CD4-positive, alpha-beta T cell treated with Interferon alpha-2 for 1 hour (primary cell): ENCODE measurements at regions not wholly inside any gene's neighbourhood (a gene's known extent, or its start where the extent isn't known, plus 50 kb on each side); places are given as distances from the start of the nearest gene placed in this dataset.

Source experiments
- DNase-seq, 2 donors: peaks; one replicate each; pipeline ENCODE4 v3.0.0-alpha.2; 2020 to 2022

DNA sequence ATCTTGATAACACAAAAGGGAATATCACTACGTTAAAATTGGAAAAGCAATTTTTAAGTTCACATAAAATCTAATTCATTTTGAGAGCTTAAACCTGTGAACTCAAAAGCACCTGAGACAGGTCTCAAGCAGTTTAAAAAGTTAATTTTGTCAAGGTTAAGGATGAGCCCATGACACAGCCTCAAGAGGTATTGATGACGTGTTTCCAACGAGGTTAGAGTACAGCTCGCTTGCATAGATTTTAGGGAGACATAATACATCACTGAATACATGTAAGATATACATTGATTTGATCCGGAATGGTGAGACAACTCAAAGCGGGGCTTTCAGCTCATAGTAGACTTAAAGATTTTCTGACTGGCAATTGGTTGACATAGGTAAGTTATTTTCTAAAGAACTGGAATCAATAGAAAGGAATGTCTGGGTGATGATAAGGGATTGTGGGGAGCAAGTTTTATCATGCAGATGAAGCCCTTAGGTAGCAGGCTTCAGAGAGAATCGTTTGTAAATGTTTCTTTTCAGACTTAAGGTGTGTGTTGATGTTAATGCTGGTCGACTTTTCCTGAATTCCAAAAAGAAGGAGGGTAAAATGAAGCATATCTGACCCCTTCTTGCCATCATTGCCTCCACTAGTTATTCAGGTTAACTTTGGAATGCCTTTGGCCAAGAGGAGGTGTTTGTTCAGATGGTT, 2890.6 kb downstream of the PCDH9 start:
- no peak for DNase-seq

DNA sequence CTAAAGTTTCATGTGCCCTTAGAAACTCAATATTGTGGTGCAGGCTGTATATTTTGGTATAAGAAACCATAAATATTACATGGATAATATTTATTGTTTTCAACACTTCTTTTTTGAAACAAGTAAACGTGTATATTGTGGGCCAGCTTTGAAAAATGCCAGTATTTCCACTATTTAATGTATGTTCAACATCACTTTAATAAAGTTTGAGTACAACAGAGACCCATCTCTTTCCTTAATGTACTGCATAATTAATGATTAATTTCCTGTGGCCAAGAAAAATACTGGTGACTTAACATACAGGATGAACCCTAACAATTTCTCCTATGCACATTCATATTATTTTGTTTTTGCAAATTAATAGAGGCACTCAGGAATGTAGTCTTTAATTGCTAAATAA, 2891.5 kb downstream of the PCDH9 start:
- no peak for DNase-seq

DNA sequence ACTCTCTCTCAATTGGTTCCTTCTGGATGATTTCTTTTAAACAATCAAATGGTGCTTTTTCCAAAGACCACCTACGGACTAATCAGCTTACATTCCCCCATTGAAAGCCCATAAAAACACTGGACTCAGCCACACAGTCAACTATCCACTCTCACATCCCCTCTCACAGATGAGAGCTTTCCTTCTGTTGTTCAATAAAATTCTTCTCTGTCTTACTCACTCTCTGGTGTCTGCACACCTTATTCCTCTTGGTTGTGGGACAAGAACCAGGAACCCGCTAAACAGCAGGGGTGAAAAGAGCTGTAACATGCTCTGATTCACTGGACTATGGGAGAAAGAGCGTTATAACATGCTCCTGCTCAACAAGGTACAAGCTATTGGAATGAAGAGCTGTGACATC, 2896.2 kb downstream of the PCDH9 start:
- no peak for DNase-seq

DNA sequence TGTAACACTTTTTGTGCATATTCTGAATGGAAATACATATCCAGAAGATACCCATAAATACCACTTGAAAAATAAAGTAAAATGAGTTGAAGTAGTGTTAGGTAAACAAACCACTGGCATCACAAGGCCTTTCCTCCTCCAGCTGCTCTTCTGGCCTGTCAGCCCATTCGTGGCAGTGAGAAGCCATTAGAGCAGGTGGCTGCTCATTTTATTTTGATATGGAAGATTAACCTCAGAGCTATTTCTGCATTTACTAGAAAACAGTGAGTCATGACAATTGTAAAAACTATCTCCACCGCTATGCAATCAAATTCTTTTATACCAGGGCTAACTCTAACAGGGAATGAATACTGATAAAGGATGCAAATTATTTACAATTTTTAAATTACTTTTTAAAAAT, 2898.1 kb downstream of the PCDH9 start:
- no peak for DNase-seq

DNA sequence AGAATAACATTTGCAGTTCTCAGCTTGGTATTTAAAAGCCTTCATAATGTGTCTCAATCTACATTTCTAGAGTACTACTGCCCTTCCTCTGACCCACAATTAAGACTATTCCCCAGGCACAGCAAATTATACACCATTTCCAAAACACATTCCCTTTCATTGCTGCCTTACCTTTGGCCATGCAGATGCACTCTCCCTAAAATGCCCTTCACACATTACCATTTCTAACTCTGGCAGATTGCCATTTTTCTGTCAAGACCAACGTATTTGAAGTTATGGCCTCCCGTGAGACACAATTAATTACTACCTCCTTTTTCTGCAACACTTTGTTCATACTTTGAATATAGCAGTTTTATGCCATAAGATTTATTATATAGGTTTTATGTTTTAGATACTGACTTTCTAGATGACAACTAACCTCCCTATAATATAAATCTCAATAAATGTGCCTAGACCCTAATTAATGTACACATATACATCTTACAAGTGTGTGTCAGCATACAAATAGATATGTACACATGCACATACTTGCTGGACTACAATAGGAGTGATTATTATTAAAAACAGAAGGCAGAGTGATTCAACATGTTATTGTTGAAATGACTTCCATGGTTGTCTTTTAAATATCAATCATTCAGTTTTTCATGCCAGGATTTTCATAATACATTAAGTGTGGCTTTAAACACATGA, 2902.5 kb downstream of the PCDH9 start:
- DNase-seq: no peak

DNA sequence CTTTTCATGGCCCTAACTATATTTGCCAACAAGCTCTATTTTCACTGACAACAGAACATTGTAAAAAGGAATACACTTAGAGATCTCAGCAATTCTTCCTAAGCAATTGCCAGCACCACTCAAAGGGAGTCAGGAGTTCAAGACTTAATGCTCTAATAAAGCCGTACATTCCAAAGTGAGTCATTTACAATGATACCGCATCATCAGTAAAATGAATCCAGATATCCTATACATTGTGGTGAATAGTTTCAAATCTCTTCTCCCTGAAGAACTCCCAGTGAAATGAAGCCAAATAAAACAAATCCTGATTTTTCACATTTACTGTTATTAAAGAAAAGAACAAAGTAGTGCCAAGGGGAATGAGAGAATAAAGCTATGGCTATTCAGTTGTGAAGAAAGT, 2898.7 kb upstream of the PCDH20 start:
- DNase-seq: no peak

DNA sequence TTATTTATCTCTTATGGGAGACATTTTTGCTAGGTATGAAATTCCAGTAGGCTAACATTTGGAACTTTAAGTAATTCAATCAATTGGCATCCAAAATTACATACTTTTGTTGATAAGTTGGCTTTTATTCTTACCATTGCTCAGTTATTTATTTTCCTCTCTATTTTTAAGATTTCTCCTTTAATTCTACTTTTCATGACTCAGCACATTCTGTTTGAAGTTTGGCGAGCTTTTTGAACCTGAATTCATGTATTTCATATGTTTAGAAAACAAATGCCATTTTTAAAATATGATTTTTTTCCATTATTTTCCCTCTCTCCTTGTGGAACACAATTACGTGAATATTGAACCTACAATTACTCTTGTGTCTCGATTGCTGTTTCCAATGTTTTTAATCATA, 2896.3 kb upstream of the PCDH20 start:
- no peak for DNase-seq

DNA sequence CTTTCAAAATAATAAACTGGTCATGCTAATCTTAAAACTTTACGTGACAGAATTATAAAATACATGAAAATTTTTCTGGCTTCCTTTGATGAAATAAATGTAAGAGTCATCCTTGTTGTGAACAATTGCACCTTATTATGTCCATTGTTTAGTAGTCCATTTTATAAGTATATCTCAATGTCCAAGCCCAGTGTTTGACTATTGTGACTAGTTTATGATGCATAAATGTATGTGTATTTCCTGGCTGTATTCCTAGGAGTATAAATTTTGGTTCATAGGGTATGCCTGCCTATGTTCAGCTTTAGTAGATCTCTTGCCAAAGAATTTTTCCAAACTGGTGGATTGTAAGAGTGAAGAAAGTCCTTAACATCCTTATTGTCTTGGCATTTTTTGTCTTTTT, 2895.5 kb upstream of the PCDH20 start:
- DNase-seq: no peak

DNA sequence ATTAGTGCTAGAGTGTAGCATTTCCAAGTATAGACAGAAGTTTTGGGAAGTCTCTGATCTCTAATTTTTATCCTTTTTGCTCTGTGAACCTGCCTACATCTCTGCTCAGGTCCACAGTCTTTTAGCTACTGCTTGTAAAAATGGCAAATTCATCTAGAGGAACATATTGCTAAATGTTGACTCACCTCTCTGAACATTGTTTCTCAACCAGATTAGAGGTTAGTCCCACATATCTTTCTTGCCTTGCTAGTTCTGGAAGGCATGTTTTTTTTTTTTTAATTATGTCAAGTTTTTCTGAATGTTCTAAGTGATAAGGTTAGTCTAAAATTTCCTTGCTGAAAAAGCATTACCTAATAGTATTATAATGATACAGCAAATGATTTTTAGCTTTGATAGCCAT, 2889.6 kb upstream of the PCDH20 start:
- DNase-seq: no peak

DNA sequence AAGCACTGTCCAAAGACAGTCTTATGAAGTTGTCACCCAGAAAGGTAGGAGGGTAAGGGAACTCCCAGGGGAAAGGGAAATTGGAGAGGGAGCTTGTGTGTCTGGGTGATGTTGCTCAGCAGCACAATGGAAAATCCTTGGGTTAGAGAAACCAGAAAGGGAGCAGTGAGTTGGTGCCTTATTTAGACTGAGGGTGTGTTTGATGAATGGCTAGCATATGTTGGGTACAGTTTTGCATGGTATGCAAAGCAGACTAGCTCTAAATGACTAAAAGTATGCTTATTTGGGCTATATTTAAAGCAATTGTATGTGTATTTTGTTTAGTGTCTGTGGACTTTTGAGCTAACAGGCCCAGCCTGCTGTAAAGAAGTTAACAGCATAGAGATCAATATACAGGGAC, 2884.6 kb upstream of the PCDH20 start:
- DNase-seq: no peak

DNA sequence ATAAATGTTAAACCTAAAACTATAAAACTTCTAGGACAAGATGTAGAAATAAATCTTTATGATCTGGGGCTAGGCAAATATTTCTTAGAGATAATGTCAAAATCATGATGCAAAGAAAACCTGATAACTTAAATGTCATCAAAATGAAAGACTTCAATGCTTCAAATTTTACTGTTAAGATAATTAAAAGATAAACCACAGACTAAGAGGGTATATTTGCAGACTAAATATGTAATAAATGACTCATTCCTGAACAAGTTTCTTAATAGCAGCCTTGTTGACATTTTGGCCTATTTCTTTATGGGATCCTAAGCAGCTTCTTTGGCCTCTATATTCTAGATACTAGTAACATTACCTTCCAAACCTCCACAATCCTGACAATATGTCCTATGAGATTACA, 2878.3 kb upstream of the PCDH20 start:
- DNase-seq: no peak

DNA sequence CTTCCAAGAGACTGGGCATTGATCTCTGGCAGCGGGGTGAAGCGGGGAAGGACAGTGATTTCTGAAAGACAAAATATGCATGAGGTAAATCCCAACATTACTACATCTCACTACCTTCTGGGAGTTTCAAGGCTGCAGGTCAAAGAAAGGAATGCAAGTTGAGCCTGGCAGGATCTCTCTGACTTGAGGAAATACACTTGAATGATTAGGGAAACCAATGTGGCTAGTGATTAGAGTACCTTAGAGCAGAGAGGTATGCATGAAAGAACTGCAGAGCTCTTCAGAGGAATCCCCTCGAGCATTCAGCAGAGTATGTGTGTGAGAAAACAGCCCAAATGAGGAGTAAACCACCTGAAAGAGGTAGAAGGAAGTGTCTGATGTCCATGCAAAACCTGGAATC, 2874.1 kb upstream of the PCDH20 start:
- no peak for DNase-seq

DNA sequence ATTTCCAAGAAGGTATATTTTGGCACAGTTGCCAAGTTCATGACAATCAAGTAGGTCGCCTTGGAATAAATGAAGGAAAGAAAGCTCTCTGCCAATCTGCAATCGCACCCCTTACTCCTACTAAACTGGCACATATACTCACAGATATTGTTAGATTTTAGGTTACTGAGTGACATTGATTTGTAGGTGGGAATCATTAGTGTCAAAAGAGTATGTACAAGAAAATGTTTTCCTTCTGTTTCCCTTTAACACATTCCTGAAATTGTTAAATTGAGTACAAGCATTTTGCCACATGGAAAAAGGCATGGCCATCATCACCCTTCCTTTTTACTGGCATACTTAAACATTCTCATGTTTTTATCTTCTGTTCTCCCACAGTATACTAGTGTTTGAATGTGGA, 2868.3 kb upstream of the PCDH20 start:
- no peak for DNase-seq

DNA sequence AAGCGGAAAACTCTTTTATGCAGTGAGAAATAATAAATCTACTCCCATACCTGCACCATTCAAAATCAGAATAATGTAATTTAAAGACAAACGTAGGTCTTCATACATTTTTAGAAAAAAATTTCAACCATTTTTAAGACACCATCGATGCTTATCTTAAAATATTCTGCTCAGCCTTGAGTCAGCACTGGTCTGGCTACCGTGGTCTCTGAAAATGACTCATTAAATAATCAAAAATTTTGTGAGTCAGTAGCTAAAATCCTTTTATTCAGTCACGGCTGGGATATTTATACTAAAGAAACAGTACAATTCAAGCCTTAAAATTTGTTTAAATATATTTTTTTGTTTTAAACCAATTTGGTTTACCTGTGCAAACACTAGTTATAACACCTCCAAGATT, 2862.8 kb upstream of the PCDH20 start:
- DNase-seq: no peak

DNA sequence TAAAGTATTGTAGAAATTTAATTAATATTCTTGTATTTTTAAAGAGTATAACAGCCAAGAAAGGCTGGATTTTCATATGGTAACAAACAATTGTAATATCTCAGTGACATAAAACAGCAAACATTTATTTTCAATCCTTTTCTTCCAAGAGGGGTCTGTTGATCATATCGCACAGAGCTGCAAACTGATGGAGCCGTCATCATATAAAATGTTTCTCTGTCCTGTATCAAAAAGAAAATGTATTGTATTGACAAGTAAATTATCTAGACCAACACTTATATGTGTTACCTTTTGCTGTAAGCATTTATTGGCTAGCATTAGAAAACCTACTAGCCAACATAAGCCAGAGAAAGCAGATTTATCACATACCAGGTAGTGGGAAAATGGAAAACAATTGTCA, 2861.4 kb upstream of the PCDH20 start:
- no peak for DNase-seq

DNA sequence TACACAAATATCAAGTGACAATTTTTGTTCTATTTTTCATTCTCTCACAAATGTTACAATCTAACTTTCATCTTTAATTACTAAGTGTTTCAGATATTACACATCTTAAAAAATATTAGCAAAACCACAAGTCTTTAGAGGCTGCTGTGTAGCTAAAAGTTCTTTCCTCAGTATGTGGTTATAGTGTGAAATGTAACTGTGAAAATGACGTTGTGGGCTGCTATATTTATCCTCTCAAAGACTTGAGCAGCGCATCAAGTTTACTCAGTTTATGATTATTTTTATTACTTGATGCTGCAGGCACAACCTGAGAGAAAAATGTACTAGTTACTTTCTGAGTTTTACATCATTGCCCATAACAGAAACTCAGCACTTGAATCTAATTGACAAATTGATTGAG, 2860.6 kb upstream of the PCDH20 start:
- no peak for DNase-seq

DNA sequence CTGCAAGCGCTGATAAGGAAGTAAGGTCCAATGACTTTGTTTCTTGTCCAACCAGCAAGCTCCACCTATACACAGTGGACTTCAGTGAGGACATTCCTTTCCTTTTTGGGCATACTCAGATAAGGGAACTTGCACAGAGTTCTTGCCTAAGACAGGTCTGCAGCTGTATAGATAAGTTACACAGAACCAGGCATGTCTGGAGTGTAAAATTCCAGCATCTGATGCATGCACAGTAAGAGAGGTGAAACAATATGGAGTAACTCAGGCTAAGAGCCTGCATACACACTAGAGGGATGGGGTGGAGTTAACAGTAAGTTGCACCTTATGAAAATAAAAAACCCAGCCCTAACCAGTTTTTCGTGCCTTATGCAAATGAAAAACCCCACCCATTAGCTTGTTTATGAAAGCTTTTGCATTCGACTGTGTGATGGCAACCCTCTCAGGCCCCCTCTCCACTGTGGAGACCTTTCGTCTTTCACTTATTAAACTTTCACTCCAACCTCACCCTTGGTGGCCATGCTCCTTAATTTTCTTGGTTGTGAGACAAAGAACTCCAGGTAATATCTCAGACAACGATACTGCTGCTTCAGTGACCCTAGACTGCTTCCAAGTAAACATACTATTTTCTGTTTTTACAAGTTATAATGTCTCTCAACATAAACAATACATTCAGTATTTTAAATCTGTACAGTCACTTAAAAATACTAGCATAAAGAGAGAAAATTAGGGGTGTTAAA, 2859.0 kb upstream of the PCDH20 start:
- DNase-seq: no peak

DNA sequence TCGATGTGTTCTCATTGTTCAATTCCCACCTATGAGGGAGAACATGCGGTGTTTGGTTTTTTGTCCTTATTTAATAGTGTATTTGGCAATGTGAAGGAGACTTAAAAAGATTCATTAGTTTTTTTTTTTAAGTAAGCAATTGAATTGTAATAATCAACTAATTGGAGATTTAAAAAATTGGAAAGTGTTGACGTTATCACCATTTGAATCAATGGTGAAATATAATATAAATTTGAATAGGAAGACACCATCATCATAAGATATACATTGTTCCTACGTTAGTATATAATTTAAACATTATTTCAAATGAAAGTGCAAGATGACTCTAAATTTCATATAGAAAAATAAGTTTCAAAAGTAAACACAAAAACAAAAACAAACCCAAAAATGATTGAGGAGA, 2858.1 kb upstream of the PCDH20 start:
- no peak for DNase-seq

DNA sequence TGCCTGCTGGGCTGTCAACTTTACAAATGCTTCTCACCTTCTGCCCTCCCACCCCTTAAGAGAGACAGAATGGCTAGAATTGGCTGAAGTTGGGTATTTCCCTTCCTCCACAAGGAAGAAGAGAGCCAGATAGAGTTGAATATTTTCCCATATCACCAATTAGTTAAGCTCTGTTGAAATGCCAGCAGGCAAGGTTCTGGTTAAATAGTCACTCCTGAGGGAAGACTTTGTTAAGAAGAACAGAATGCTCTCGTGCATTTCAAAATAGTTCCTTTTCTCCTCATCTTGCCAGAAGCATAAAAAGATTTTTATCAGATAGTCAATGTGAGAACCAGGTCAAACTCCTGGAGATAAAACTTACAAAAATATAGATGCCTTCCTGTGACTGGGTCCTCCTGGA, 2857.0 kb upstream of the PCDH20 start:
- no peak for DNase-seq

DNA sequence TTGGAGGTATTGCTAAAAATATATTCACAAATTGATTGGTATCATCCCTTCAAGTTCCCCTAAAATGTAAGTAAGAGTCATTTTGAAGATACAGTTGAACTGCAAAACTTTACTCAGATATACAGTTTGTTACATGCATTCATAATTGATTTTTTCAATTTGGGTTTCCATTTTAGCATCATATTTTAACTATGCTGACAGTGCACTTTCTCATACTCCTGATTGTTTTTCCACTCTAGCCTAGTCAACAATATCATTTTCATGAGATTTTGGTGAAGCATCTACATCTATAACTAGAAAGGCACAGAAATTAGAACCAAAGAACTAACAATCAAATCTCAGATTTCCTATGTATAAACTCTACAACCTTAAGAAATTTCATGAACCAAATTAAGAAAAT, 2850.4 kb upstream of the PCDH20 start:
- DNase-seq: no peak

DNA sequence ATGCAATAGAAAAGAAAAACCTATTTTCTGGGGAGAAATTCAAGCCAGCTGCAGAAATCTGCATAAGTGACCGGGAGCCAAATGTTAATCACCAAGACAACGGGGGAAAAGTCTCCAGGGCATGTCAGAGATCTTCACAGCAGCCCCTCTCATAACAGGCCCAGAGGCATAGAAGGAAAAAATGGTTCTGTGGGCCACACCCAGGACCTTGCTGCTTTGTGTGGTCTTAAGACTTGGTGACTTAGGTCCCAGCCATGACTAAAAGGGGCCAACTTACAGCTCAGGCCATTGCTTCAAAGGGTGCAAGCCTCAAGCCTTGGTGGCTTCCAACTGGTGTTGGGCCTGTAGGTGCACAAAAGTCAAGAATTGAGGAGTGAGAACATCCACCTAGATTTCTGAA, 2847.6 kb upstream of the PCDH20 start:
- DNase-seq: no peak

DNA sequence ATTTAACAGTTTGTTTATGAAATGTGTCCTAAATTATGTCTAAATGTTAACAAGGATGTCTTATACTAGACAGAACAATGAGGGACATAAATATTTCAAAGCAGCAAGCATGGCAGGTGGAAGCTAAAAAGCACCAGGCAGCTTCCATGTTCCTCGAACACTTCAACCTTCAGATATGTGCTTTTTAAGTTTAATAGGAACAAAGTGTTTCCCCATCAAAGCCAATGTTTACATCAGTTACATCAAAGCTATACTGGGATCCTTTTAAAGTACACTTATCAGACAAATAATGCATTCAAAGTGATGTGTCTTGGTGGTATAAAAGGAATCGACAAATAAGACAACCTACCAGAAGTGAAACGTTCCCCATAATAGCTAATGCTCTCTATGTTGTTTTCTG, 2841.1 kb upstream of the PCDH20 start:
- DNase-seq: no peak

DNA sequence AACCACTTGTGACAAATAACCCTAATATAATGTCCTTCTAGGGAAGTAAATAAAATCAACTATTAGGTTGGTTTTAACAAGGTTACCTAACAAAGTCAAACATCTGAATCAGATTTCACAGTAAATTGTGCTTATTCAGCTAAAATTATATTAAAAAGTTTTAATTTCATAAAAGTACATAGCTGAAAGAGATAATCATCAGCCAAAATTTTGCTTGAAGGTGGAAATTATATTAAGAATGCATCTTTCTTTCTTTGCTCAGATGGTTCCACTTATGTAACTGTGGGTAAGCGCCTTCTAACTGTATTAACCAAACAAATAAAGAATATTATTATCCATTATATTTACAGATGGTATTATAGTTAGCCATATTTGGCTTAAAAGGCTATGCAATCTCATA, 2840.3 kb upstream of the PCDH20 start:
- DNase-seq: no peak

DNA sequence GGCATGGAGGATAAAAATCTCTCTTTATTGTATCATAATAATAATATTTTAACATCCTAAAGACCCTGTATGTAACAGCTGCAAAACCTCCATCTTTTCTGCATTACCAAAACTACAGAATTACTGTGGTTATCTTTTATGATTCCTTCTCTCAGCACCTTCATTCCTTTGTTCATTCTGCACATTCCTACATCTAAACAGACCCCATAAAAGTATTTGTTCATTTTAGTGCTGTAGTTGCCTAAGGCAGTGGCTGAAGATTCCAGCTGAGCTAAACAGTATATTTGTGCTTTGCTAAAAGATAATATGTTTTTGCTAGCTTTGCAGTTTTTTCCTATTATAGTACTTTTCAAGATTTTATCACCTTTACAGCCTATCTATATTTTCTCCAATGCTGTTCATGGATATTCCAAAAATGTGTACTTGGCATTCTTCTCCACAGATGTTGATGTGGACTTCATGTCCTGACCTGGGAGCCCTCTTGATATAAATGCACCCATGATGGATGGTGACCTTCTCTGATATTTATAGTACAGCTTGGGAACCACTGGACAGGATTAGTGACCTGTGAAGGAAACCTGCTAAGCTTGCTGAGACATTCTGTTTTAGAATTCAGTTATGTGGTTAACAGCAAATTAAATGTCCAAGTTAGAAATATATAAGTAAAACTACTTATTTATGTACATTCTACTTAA, 2832.9 kb upstream of the PCDH20 start:
- no peak for DNase-seq
